ENCODE measurements at regions not wholly inside any gene's neighbourhood (a gene's known extent, or its start where the extent isn't known, plus 50 kb on each side); places are given as distances from the start of the nearest gene placed in this dataset.

DNA sequence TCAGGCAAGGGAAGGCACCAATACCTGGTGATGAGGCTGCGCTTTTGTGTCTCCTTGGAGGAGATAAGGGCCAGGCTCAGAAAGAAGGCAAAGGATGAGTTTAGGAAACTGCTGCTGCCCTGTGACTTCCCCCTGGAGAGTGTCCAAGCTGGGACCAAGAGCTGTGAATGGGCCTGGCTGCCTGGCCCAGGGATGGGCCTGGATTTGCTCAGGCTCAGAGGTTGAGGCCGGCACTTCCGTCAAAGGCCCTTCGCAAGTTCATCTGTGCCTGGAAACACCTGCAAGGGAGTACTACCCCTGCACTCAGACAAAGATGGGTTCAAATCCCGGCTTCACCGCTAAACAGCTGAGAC is 50.5 kb upstream of the NANOS1 start:
- Histone ChIP-seq H2BK120ac (replicated peaks; ENCODE audit: low read depth, low read length) (no peak overlapping the region), H3K4me2 (ENCODE audit: insufficient read depth in 1 of 2, low read depth in 2 of 2, low read length in 2 of 2) (no peak overlapping the region), H2BK12ac (ENCODE audit: low read depth, low read length) (no peak overlapping the region), H3K9me3 (ENCODE audit: insufficient read depth in 2 of 2, low read depth in 1 of 2, low read length in 1 of 2) (peaks cover 0 to 2% of the 10 kb centered on the region in 2 experiments; a peak in 1 of 4 replicates), H3K14ac (ENCODE audit: insufficient read length) (no peak overlapping the region), H3K9ac (replicated peaks in 1 of 4; ENCODE audit: extremely low read depth in 1 of 4, low read depth in 3 of 4, low read length in 3 of 4) (no peak overlapping the region), H3K27me3 (replicated peaks in 1 of 4; ENCODE audit: control insufficient read depth in 3 of 4, extremely low read depth in 1 of 4, insufficient read depth in 3 of 4, low read length in 3 of 4) (no peaks in the 10 kb centered on the region), H2BK5ac (ENCODE audit: low read depth, low read length) (no peak overlapping the region), H3K36me3 (ENCODE audit: control insufficient read depth in 2 of 4, insufficient read depth in 4 of 4, low read length in 3 of 4) (no peaks in the 10 kb centered on the region), H3K56ac (replicated peaks; ENCODE audit: insufficient read length, low read depth, low read length) (no peak overlapping the region), H3K18ac (ENCODE audit: extremely low read depth, low read length) (no peak overlapping the region), H4K8ac (ENCODE audit: extremely low read depth, insufficient read depth, low read length) (no peak overlapping the region), H3K4me3 (ENCODE audit: extremely low read depth in 1 of 4, insufficient read depth in 2 of 4, low read depth in 3 of 4, low read length in 4 of 4) (no peak overlapping the region), H3K79me1 (ENCODE audit: low read depth, low read length) (no peaks in the 10 kb centered on the region), H2BK20ac (ENCODE audit: low read length) (no peak overlapping the region), H2AFZ (ENCODE audit: low read length) (no peak overlapping the region), H2BK15ac (ENCODE audit: low read length) (no peak overlapping the region), H3K23ac (ENCODE audit: insufficient read length) (no peak overlapping the region), H3K79me2 (ENCODE audit: control insufficient read depth in 1 of 2, insufficient read depth in 2 of 2, low read length in 2 of 2) (no peaks in the 10 kb centered on the region), H3K27ac (ENCODE audit: low read depth, low read length) (no peak overlapping the region), H4K20me1 (replicated peaks in 1 of 2; ENCODE audit: control insufficient read depth in 1 of 2, insufficient read depth in 2 of 2, low read length in 2 of 2) (no peaks in the 10 kb centered on the region), H3K4me1 (replicated peaks in 1 of 4; ENCODE audit: control insufficient read depth in 3 of 4, insufficient read depth in 4 of 4, low read length in 3 of 4) (peaks cover 0 to 3% (median 3%) of the 10 kb centered on the region in 4 experiments; a peak in 2 of 7 replicates), H3K4ac (replicated peaks; ENCODE audit: insufficient read length, low read depth, low read length) (no peak overlapping the region), H2AK5ac (ENCODE audit: low read depth, low read length) (no peak overlapping the region), H4K91ac (replicated peaks; ENCODE audit: insufficient read length, low read length) (no peak overlapping the region), H3K23me2 (ENCODE audit: low read depth, low read length) (no peaks in the 10 kb centered on the region), H4K5ac (ENCODE audit: insufficient read length, low read depth, low read length) (no peak overlapping the region)
- no peak for DNase-seq (ENCODE audit: low read depth in 1 of 2, low spot score in 2 of 2)
- ChIA-PET CTCF (ENCODE audit: partially characterized antibody) (no interaction called here), POLR2A (ENCODE audit: partially characterized antibody) (no interaction called here)
- 95% methylated on average over 6 of the region's 6 CpGs; no CpG with 5 or more reads in 1 of the 2 experiments for whole genome bisulfite sequencing, 2 experiments (ENCODE audit: extremely low coverage in 1 of 2, insufficient coverage in 1 of 2, insufficient read length in 1 of 2, insufficient replicate concordance in 2 of 2, low coverage in 1 of 2, low lambda C conversion rate in 2 of 2, missing lambda C conversion rate in 1 of 2)
- no peak for FAIRE-seq
- TF ChIP-seq NRF1 (IDR thresholded peaks at IDR 0.05; ENCODE audit: low read depth, low read length): no peak
- TF ChIP-seq PHF8 (conservative IDR thresholded peaks at IDR 0.05; ENCODE audit: low read depth, low read length): no peak
- TF ChIP-seq, protein P1, sequence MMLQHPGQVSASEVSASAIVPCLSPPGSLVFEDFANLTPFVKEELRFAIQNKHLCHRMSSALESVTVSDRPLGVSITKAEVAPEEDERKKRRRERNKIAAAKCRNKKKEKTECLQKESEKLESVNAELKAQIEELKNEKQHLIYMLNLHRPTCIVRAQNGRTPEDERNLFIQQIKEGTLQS (IDR thresholded peaks at IDR 0.05; ENCODE audit: insufficient read depth, low read depth, low read length): no peak
- no peak for TF ChIP-seq EZH2 (IDR thresholded peaks at IDR 0.05; ENCODE audit: low read depth, low read length, severe bottlenecking)
- TF ChIP-seq SAP30 (IDR thresholded peaks at IDR 0.05; ENCODE audit: insufficient read depth, insufficient replicate concordance, low read length): no peak
- TF ChIP-seq NANOG (IDR thresholded peaks at IDR 0.05; ENCODE audit: insufficient read depth, low read depth, low read length, poor library complexity, severe bottlenecking): no peak
- TF ChIP-seq CTBP2 (IDR thresholded peaks at IDR 0.05; ENCODE audit: borderline replicate concordance, insufficient read depth, insufficient read length, low read length): no peak
- no peak for TF ChIP-seq EGR1 (IDR thresholded peaks at IDR 0.05; ENCODE audit: borderline replicate concordance, low read depth, low read length)
- no peak for TF ChIP-seq BRCA1 (IDR thresholded peaks at IDR 0.05; ENCODE audit: low read depth, low read length)
- TF ChIP-seq, protein P2, sequence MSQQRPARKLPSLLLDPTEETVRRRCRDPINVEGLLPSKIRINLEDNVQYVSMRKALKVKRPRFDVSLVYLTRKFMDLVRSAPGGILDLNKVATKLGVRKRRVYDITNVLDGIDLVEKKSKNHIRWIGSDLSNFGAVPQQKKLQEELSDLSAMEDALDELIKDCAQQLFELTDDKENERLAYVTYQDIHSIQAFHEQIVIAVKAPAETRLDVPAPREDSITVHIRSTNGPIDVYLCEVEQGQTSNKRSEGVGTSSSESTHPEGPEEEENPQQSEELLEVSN (IDR thresholded peaks at IDR 0.05): no peak
- no peak for TF ChIP-seq EP300 (IDR thresholded peaks at IDR 0.05; ENCODE audit: borderline replicate concordance in 1 of 2, low read depth in 2 of 2, low read length in 2 of 2)
- no peak for TF ChIP-seq RFX5 (IDR thresholded peaks at IDR 0.05; ENCODE audit: borderline replicate concordance, low read depth, low read length)
- TF ChIP-seq ZNF274 (IDR thresholded peaks at IDR 0.05; ENCODE audit: borderline replicate concordance, extremely low read depth, low read length): no peak

Data from H1 (cell line).